HG03575 (cell line): ENCODE measurements at regions not wholly inside any gene's neighbourhood (a gene's known extent, or its start where the extent isn't known, plus 50 kb on each side); places are given as distances from the start of the nearest gene placed in this dataset.
"Not testable (repeated sequence)": the region's sequence is repeated elsewhere in the genome, so short reads cannot be mapped to it uniquely, and the experiment has no call there.

Experiments
- ATAC-seq: cut with Tn5 transposase; IDR thresholded peaks from one replicate; pipeline ENCODE4 v1.9.1; 2021; ENCODE audit not compliant: unreplicated experiment, insufficient number of reproducible peaks, low FRiP score; ENCODE audit errors: extremely low read depth

- ATAC-seq, result no peak
Observed at GRCh38 chr5:8831854-8832253, 714.0 kb downstream of the SEMA5A start.

GRCh38 chr5:8839361-8840055 is 706.4 kb downstream of the SEMA5A start:
- ATAC-seq, result no peak

GRCh38 chr5:8840237-8840636 is 705.6 kb downstream of the SEMA5A start:
- no peak for ATAC-seq

GRCh38 chr5:8840746-8841145 is 705.1 kb downstream of the SEMA5A start:
- not testable (repeated sequence) for ATAC-seq

- no peak for ATAC-seq
Observed at GRCh38 chr5:8842971-8843551, 702.8 kb downstream of the SEMA5A start.

GRCh38 chr5:8843771-8844170 is 702.1 kb downstream of the SEMA5A start:
- no peak for ATAC-seq

GRCh38 chr5:8844206-8844605 is 701.7 kb downstream of the SEMA5A start:
- no peak for ATAC-seq

GRCh38 chr5:8844847-8845246 is 701.0 kb downstream of the SEMA5A start:
- no peak for ATAC-seq

- ATAC-seq, result no peak
Observed at GRCh38 chr5:8845296-8845695, 700.6 kb downstream of the SEMA5A start.

GRCh38 chr5:8848366-8848765 is 697.5 kb downstream of the SEMA5A start:
- no peak for ATAC-seq

- no peak for ATAC-seq
Observed at GRCh38 chr5:8848997-8849594, 696.8 kb downstream of the SEMA5A start.

GRCh38 chr5:8851101-8851500 is 694.8 kb downstream of the SEMA5A start:
- ATAC-seq, result no peak

GRCh38 chr5:8857051-8857450 is 688.8 kb downstream of the SEMA5A start:
- no peak for ATAC-seq

- ATAC-seq, result no peak
Observed at GRCh38 chr5:8861764-8862163, 684.1 kb downstream of the SEMA5A start.

- no peak for ATAC-seq
Observed at GRCh38 chr5:8864053-8864452, 681.8 kb downstream of the SEMA5A start.

GRCh38 chr5:8865266-8865665 is 680.6 kb downstream of the SEMA5A start:
- no peak for ATAC-seq

GRCh38 chr5:8865686-8866374 is 680.0 kb downstream of the SEMA5A start:
- no peak for ATAC-seq

GRCh38 chr5:8868283-8868682 is 677.6 kb downstream of the SEMA5A start:
- ATAC-seq, result no peak

- no peak for ATAC-seq
Observed at GRCh38 chr5:8869932-8870331, 675.9 kb downstream of the SEMA5A start.

GRCh38 chr5:8870349-8870958 is 675.4 kb downstream of the SEMA5A start:
- no peak for ATAC-seq
